ENCODE measurements at regions not wholly inside any gene's neighbourhood (a gene's known extent, or its start where the extent isn't known, plus 50 kb on each side); places are given as distances from the start of the nearest gene placed in this dataset.

DNA sequence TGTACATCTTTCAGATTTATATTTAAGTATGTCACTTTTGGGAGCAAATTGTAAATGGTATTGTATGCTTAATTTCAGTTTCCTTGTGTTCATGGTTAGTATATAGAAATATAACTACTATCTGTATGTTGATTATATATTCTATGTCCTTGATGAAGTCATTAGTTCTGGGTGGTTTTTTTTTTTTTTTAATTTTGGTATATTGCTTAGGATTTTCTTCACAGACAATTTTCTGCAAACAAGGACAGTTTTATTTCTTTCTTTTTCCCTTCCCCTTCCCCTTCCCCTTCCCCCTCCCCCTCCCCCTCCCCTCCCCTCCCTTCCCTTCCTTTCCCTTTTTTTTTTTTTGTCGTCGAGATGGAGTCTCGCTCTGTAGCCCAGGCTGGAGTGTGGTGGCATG, 430.0 kb downstream of the TYW1 start:
- no peak for FAIRE-seq

- no peak for FAIRE-seq
These were observed 433.1 kb downstream of the TYW1 start for GRCh38 chr7:67429735-67430134.

- FAIRE-seq, result no peak
These were observed 436.1 kb downstream of the TYW1 start for GRCh38 chr7:67432536-67433234.

DNA sequence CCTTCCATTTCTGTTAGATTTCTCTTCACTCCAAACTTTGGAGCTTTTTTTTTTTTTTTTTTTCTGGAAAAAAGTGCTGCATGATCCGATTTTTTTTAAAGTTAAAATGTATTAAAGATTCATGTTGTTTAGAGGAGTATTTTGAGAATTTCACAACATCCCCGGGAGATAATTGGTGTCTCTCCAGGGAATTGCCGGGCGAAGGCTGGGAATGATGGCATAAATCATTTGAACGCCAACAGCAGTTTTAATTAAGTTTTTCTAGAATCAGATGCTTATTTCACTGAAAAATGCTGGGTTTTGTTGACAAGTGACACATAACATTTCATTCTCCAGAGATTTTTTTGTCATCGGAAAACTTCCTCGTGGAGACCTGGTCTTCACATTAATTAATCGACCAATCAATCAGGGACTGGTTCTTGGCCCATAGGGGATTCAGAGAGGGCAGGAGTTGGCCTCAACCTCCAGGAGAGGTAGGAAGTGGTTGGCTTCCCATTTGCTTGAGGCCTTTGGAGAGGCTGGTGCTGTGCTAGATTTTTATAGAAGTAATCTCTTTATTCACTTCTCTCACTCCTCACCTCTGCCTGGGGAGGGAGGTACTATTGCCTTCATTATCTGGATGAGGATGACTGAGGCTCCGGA, 439.4 kb downstream of the TYW1 start:
- no peak for FAIRE-seq

DNA sequence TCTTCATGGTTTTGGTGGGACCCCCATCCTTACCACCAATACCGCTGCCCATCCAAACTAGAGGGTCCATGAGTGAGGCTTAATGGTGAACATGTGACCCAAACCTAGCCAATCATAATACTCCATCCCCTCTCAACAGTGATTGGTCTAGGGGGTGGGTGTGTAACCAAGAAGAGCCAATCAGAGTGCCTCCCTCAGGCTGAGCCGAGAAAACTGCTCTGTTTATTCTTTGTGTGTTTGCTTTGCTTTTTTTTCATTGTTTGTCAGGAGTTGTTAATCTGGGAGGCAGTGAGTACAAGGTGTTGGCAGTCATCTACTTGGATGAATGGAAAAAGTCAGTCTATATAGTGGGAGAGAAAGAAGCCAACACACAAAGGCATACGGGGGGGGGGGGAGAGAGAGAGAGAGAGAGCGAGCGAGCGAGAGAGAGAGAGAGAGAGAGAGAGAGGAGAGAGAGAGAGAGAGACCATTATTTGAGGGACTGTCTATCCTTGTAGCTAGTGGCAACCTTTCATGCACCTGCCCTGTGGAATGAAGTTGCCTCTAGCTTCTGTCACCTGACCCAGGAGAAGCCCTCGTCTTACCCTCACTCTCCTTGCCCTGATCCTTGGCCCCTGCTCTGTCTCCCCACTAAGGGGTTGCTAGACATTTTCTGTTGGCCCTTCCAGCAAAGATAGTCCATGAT, 441.7 kb downstream of the TYW1 start:
- no peak for FAIRE-seq

GRCh38 chr7:67438913-67439505, 442.4 kb downstream of the TYW1 start:
- FAIRE-seq, result no peak

DNA sequence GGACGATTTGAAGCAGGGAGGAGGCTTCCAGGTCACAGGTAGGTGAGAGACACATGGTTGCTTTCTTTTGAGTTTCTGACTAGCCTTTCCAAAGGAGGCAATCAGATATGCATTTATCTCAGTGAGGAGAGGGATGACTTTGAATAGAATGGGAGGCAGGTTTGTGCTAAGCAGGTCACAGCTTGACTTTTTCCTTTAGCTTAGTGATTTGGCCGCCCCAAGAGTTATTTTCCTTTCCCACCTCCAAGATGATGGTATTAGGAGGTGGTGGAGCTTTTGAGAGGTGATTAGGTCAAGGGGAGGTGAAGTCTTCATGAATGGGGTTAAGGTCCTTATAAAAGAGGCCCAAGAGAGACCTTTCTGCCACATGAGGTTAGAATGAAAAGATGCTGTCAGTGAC, 443.7 kb downstream of the TYW1 start:
- no peak for FAIRE-seq

DNA sequence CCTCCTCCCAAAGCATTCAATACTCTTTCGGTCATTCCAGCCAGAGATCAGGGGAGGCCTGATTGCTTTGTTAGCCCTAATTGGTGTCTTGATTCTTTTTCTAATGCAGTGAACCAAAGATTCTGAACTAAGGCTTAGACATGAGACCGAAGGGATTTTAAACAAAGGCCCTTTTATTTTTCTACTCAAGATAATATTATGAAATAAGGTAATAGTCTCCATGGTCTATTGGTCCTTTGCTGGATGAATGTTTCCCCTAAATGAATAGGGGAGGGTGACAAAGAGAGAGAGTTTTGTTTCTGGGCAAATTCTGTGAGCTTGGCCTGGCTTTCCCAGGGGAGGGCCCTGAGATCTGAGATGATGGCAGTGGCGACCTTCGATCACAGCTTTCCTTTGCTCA, 449.1 kb downstream of the TYW1 start:
- FAIRE-seq, result no peak

GRCh38 chr7:67447297-67447696, 450.7 kb downstream of the TYW1 start:
- no peak for FAIRE-seq

DNA sequence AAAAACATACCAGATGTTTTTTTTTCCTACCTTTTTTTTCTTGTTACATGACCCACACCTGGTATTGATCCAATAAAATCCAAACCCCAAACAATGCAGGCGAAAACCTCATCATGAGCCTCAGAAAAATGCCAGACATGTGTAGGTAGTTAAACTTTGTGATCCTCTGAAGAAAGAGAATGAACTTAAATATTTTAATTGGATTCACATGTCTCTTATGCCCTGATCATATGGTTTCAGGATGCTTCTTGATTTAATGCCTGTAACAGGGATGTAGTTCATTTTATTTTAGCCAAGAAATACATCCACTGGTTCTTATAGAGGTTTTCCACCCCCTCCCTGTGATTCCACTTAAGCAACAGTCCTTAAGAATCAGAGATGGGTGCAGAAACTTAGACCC, 451.6 kb downstream of the TYW1 start:
- no peak for FAIRE-seq

GRCh38 chr7:67450171-67450570, 453.5 kb downstream of the TYW1 start:
- no peak for FAIRE-seq

DNA sequence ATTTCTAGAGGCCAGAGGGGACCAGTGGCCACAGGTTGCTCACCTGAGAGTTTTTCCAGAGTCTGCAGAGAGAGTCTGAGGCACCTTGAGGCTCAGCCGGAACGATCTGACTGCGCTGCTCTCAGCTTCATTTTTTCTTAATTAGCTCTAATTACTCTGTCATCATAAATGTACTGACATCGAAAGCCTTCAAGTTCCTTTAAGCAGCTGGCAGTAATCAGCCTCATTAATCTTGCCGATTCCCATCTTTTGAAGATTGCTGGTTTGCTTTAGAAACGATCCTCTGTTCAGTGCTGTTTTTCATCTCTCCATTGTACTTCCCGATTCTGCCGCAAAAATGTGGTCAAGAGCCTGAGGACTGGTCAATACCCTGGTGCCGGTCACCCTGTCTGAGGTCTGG, 454.7 kb downstream of the TYW1 start:
- no peak for FAIRE-seq

DNA sequence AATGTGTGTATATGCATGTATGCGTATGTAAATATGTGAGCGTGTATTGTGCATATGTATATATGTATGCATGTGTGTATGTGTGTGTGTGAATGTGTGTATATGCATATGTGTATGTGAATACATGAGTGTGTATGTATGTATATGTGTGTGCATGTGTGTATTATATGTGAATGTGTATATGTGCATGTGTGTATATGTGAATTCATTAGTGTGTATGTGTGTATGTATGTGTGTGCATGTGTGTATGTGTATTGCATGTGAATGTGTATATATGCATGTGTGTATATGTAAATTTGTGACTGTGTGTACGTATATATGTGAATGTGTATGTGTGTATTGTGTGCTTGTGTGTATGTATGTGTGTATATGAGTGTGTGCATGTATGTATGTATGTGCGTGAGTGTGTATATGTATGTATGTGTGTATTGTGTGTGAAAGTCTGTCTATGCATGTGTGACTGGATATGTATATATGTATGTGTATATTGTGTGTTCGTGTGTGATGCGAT, 455.9 kb downstream of the TYW1 start:
- no peak for FAIRE-seq

DNA sequence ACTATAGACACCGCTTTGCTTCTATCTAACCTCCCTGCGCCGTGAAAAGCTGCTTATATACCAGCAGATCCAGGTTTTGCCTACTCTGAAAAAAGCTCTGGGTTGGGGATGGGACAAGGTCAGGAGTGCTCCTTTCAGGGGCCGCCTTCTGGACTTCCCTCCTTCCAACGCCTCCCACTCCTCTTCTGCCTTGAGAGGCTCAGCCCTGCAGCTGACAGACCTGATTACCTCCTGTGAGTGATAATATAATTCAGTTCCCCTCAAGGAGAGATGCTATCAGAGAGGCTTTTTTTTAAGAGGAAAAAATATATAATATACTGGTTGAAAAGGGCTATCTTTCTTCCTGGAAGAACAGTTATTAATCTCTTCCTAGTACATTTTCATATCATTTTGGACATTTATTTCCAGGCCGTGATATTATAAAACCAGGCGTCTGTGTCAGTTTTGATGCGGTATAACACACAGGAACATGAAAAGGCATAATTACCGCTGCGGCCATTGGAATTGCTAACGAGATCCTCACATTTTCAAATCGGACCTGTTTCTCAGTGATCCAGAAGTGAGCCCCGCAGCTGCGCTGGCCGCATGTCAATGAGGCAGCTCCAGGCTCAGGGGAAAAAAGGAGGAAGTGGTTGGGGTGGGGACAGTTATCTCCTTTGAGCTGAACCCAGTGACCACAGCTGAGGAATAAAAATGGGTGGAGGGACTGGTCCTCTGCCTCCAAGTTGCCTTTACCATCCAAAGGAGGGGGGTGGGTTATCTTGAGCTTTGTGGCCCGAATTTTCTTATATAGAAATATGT, 457.1 kb downstream of the TYW1 start:
- FAIRE-seq, result no peak

GRCh38 chr7:67455508-67455907, 458.9 kb downstream of the TYW1 start:
- FAIRE-seq, result no peak

- FAIRE-seq, result no peak
These were observed 466.2 kb downstream of the TYW1 start for GRCh38 chr7:67462781-67463191.

DNA sequence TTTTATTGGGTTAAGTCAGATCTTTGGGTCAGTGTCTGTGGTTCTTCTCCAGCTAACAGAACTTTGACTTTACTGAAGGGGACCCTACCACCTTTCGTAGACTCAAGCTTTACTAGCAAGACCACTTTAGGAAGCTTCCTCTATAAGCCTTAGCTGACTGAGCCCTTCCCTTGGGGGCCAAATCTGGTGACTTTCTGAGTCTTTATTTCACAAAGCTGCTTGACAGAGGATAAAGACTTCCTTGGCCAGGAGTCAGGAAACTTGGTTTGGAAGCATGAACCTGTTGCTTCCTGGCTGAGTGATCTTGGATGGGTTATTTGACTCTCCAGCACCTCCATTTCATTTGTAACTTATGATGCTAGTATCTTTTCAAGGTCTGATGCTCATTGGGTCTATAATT, 466.7 kb downstream of the TYW1 start:
- no peak for FAIRE-seq

- FAIRE-seq, result no peak
These were observed 467.4 kb downstream of the TYW1 start for GRCh38 chr7:67463983-67464382.

- no peak for FAIRE-seq
These were observed 469.5 kb downstream of the TYW1 start for GRCh38 chr7:67466109-67466508.

- no peak for FAIRE-seq
These were observed 473.7 kb downstream of the TYW1 start for GRCh38 chr7:67470256-67470751.

- no peak for FAIRE-seq
These were observed 478.7 kb downstream of the TYW1 start for GRCh38 chr7:67475293-67475692.

GRCh38 chr7:67478066-67478465, 481.4 kb downstream of the TYW1 start:
- FAIRE-seq, result no peak
